ENCODE measurements at regions not wholly inside any gene's neighbourhood (a gene's known extent, or its start where the extent isn't known, plus 50 kb on each side); places are given as distances from the start of the nearest gene placed in this dataset.

DNA sequence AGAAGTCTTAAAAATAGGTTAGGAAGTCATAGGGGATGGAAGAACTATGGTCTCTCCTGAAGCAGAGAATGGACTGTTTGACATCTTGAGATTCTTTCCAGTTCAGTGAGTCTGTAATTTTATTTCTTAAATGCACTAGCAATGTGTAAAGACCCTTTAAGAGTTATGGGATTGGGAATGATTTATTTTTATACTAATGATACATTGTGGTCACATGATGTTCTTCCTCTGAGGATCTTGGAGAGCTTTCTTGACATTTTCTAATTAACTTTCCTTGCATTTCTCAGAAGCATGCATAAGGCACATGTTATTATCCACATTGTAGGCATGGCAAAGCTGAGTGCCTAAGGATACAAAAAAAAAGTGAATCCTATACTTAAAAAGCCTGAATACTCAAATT lies 507.6 kb upstream of the NRSN1 start:
- Histone ChIP-seq H3K4me3 (ENCODE audit: low read length) (no peak overlapping the region), H3K27ac (ENCODE audit: low read depth, low read length) (no peak overlapping the region), H3K36me3 (ENCODE audit: control insufficient read depth, insufficient read depth, low read length) (no peaks in the 10 kb centered on the region), H3K4me1 (ENCODE audit: control insufficient read depth, insufficient read depth, low read length) (no peaks in the 10 kb centered on the region), H3K9ac (ENCODE audit: low read length) (no peak overlapping the region), H3K27me3 (ENCODE audit: control insufficient read depth, insufficient read depth, low read length) (no peaks in the 10 kb centered on the region)

DNA sequence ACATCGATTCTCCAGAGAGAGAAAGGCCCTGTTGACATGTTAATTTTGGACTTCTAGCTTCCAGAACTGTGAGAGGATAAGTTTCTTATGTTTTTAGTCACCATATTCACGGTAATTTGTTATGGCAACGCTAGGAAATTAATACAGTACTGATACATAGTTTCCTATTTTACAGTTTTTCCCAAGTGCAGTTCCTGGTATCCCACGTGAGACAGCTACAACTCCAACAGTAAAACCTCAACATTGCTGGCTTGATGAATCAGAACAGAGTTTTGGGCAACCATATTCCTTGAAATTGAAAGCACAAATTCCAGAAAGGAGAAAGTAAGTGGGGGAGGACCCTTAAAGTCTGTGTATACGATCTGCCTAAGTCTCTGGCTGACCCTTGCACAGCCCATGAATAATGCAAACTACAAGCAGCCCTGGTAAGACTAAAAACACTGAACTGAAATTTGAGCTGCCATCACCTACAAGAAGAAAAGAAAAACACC lies 505.1 kb upstream of the NRSN1 start:
- no peak overlapping the region for H3K4me3 ChIP-seq (ENCODE audit: low read length)

DNA sequence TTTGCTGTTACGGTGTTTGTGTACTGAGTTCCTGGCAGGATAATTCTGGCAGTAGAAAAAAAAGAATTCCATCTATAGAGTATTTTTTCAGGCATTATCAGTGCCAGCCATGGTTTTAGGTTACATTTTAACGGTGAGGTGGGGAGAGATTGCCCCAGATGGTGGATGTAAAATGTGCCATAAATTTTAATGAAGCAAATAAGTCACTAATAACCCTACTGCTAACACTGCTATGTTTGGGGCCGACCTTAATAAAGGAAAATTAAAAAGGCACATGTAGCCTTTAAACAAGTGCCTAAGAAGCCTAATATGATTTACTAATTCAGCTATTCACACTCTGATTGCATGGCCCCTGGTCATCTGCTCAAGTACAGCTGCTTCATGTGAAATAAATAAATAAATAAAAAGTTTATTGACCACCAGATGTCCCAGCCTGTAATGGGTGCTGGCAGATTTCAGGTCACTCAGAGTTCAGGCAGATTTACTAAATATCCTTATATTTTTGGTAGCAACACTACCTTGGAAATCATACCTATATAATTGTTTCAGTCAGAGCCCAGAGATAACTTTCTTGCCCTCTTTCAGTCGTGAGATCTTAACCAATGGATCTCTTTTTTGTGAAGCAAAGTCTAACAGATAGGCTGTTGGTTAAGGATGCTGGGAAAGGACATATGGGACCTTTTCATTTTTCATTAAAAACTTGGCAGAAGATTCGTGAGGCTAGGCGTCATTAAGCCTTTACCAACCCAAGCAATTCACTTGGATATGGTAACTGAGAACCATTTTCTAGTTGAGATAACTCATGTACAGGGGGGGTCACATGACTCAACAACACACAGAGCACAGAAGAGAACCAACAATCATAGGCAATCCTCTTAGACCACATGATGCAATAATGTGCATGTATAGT lies 495.0 kb upstream of the NRSN1 start:
- no peaks in the 10 kb centered on the region for H3K36me3 ChIP-seq (ENCODE audit: control insufficient read depth, insufficient read depth, low read length)
- H3K27me3 ChIP-seq (ENCODE audit: control insufficient read depth, insufficient read depth, low read length), result no peaks in the 10 kb centered on the region
- no peaks in the 10 kb centered on the region for H3K4me1 ChIP-seq (ENCODE audit: control insufficient read depth, insufficient read depth, low read length)
- H3K9ac ChIP-seq (ENCODE audit: low read length), result no peak overlapping the region
- no peak overlapping the region for H3K27ac ChIP-seq (ENCODE audit: low read depth, low read length)
- no peak overlapping the region for H3K4me3 ChIP-seq (ENCODE audit: low read length)

More for the DNA sequence above, 505.1 kb upstream of the NRSN1 start:
- Histone ChIP-seq H3K4me1 (ENCODE audit: control insufficient read depth, insufficient read depth, low read length) (no peaks in the 10 kb centered on the region), H3K27me3 (ENCODE audit: control insufficient read depth, insufficient read depth, low read length) (no peaks in the 10 kb centered on the region), H3K36me3 (ENCODE audit: control insufficient read depth, insufficient read depth, low read length) (no peaks in the 10 kb centered on the region), H3K27ac (ENCODE audit: low read depth, low read length) (no peak overlapping the region), H3K9ac (ENCODE audit: low read length) (no peak overlapping the region)

DNA sequence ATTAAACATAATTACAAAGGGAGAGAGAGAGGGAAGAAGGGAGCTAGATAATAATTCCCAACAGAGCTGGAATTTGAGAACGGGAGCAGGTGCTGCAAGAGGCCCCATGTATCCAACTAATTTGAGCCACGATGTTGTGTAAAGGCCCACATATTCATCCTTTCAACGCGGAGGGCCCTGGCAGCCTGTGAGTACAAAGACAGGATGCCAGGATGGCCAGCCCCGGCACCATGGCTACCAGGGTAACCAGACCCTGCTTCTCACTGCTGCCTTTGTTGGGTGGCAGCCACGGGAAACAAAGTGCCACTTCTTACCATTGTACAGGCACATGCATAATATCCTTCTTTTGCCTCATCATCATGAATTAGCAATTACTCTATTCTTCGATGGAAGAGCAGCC lies 492.0 kb upstream of the NRSN1 start:
- Histone ChIP-seq H3K4me3 (ENCODE audit: low read length) (no peak overlapping the region), H3K27ac (ENCODE audit: low read depth, low read length) (no peak overlapping the region), H3K36me3 (ENCODE audit: control insufficient read depth, insufficient read depth, low read length) (no peaks in the 10 kb centered on the region)

DNA sequence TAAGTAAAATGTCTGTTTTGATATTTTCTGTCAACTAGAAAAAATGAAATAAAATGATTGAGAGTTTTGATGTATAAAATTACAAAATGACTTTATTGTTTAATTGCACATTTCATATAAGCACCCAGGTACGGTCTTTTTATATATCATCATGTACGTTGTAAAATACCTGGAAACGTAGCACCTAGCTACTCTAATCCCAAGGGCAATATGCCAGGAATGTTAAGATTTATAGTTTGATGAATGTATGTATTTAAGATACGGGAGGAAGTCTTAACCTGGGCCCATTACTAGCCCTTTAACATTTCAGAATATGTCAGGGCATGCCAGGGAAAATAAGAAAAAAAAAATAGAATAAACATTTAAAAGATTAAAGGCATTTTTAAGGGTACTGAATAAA lies 490.9 kb upstream of the NRSN1 start:
- H3K9ac ChIP-seq (ENCODE audit: low read length), result no peak overlapping the region
- no peak overlapping the region for H3K27ac ChIP-seq (ENCODE audit: low read depth, low read length)
- H3K4me1 ChIP-seq (ENCODE audit: control insufficient read depth, insufficient read depth, low read length), result no peaks in the 10 kb centered on the region
- H3K4me3 ChIP-seq (ENCODE audit: low read length), result no peak overlapping the region
- H3K27me3 ChIP-seq (ENCODE audit: control insufficient read depth, insufficient read depth, low read length), result no peaks in the 10 kb centered on the region
- no peaks in the 10 kb centered on the region for H3K36me3 ChIP-seq (ENCODE audit: control insufficient read depth, insufficient read depth, low read length)

More for the DNA sequence above, 492.0 kb upstream of the NRSN1 start:
- no peaks in the 10 kb centered on the region for H3K27me3 ChIP-seq (ENCODE audit: control insufficient read depth, insufficient read depth, low read length)
- no peaks in the 10 kb centered on the region for H3K4me1 ChIP-seq (ENCODE audit: control insufficient read depth, insufficient read depth, low read length)
- H3K9ac ChIP-seq (ENCODE audit: low read length), result no peak overlapping the region

DNA sequence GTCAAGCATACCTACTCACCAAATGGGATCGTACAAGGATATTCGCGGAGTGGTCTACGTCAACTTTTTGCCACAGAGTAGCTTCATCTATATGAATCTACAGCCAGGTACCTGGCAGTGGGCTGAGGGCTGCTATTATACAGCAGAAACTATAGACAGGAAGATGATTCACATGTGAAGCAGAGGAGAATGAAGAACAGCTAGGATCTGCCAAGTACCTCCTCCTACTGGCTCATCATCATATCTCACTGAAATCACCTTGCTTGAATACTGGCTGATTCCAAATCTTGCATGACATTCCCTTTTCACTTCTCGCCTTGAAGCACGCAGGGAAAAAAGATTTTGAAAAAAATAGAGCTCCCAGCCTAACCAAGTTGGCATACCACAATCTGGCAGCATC lies 488.7 kb upstream of the NRSN1 start:
- Histone ChIP-seq H3K27ac (ENCODE audit: low read depth, low read length) (no peak overlapping the region), H3K4me1 (ENCODE audit: control insufficient read depth, insufficient read depth, low read length) (no peaks in the 10 kb centered on the region), H3K36me3 (ENCODE audit: control insufficient read depth, insufficient read depth, low read length) (no peaks in the 10 kb centered on the region), H3K27me3 (ENCODE audit: control insufficient read depth, insufficient read depth, low read length) (no peaks in the 10 kb centered on the region), H3K9ac (ENCODE audit: low read length) (no peak overlapping the region), H3K4me3 (ENCODE audit: low read length) (no peak overlapping the region)

DNA sequence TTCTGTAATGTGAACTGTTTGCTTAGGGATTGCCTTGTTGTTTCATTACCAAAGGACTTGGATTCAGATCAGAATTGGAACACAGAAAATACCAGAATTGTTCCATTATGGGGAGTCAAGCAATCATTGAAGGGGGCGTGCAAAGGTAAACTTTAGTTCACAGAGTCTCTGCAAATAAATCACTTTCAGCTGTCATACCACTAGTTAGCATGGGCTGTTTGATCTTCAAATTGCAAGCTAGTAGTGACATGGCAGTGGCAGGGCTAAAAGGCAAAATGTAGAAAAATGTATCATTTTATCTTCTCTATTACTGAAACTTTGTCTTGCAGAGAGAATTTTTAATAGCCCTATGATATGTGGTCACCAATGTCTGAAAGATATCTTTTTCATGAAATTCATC lies 483.2 kb upstream of the NRSN1 start:
- Histone ChIP-seq H3K36me3 (ENCODE audit: control insufficient read depth, insufficient read depth, low read length) (no peaks in the 10 kb centered on the region), H3K9ac (ENCODE audit: low read length) (no peak overlapping the region)

DNA sequence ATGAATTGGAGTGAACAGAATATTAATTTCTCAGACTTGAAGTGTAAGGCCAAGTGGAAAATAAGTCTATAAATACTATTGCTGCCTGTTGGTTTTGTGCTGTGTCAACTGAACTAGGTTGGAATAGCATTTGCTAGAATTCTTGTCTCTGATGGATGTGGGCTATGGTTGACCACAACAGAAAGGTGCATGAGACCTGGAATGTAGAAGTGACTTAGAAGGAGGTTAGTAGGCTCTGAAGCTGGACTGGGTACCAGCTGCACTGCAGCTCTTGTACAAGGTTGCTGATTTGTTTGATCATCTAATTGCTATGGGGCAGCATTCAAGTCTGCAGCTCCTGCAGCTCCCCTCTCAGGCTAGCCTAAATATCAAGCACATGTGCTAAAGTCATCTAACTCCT lies 479.0 kb upstream of the NRSN1 start:
- H3K36me3 ChIP-seq (ENCODE audit: control insufficient read depth, insufficient read depth, low read length), result no peaks in the 10 kb centered on the region
- H3K27me3 ChIP-seq (ENCODE audit: control insufficient read depth, insufficient read depth, low read length), result no peaks in the 10 kb centered on the region
- no peak overlapping the region for H3K4me3 ChIP-seq (ENCODE audit: low read length)
- no peak overlapping the region for H3K27ac ChIP-seq (ENCODE audit: low read depth, low read length)
- no peak overlapping the region for H3K9ac ChIP-seq (ENCODE audit: low read length)
- H3K4me1 ChIP-seq (ENCODE audit: control insufficient read depth, insufficient read depth, low read length), result no peaks in the 10 kb centered on the region

More for the DNA sequence above, 483.2 kb upstream of the NRSN1 start:
- H3K27ac ChIP-seq (ENCODE audit: low read depth, low read length), result no peak overlapping the region
- H3K4me3 ChIP-seq (ENCODE audit: low read length), result no peak overlapping the region
- no peaks in the 10 kb centered on the region for H3K4me1 ChIP-seq (ENCODE audit: control insufficient read depth, insufficient read depth, low read length)
- no peaks in the 10 kb centered on the region for H3K27me3 ChIP-seq (ENCODE audit: control insufficient read depth, insufficient read depth, low read length)

DNA sequence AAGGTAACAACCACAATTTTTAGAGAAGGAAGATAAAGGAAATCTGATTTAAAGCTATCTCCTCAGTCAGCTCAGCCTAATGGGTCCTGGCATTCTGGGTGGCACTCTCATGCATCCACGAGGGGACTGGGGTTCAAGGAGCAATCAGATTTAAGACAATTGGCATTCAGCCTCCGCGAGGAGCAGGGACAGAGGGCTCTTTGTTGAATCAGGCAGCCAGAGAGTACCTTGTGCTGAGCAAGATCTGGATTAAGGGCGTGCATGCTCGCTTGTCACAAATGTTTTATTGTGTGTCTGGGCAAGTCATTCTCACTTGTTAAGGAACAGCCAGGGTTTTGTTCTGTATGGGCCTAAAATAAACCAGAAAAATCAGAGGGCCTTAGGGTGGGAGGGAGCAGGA lies 475.3 kb upstream of the NRSN1 start:
- Histone ChIP-seq H3K9ac (ENCODE audit: low read length) (no peak overlapping the region), H3K4me3 (ENCODE audit: low read length) (no peak overlapping the region), H3K27ac (ENCODE audit: low read depth, low read length) (no peak overlapping the region), H3K4me1 (ENCODE audit: control insufficient read depth, insufficient read depth, low read length) (no peaks in the 10 kb centered on the region), H3K27me3 (ENCODE audit: control insufficient read depth, insufficient read depth, low read length) (no peaks in the 10 kb centered on the region), H3K36me3 (ENCODE audit: control insufficient read depth, insufficient read depth, low read length) (no peaks in the 10 kb centered on the region)

DNA sequence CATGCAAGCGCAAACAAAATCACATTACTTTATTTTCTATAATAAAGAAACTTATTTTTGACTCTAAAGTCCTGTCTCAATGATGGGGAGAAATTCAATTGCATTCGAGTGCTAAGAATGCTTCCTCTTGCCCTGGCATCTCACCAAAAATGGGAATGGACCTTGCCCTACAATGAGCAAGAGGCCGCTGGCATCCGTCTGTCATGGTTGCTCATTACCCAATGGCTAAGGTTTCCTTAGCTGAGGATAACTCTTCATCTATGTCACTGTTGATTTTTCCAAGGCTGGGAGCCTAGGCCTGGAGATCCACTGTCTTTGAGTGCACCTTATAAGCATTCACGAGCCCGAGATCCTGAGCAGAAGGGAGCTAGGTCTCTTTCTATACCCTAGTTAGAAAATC lies 471.3 kb upstream of the NRSN1 start:
- H3K9ac ChIP-seq (ENCODE audit: low read length), result no peak overlapping the region
- no peak overlapping the region for H3K27ac ChIP-seq (ENCODE audit: low read depth, low read length)
- H3K27me3 ChIP-seq (ENCODE audit: control insufficient read depth, insufficient read depth, low read length), result no peaks in the 10 kb centered on the region
- H3K36me3 ChIP-seq (ENCODE audit: control insufficient read depth, insufficient read depth, low read length), result no peaks in the 10 kb centered on the region
- no peak overlapping the region for H3K4me3 ChIP-seq (ENCODE audit: low read length)
- H3K4me1 ChIP-seq (ENCODE audit: control insufficient read depth, insufficient read depth, low read length), result no peaks in the 10 kb centered on the region

DNA sequence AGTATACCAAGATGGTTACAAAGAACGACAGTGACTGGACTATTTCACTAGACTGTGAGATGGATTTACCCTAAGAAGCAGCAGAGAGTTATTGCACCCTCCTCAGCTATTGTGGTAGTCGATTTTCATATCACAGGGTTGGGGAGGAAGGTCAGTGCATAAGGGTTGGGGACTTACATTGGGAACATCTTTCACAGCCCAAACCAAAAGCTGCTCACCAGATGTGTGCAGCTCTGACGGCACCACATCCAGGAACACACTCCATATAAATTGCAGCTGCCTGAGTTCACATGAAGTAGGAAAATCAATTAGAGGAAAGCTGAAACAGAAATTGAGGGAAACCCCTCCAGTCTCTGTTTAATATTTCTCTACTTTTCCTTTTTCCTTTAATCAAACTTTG lies 470.5 kb upstream of the NRSN1 start:
- Histone ChIP-seq H3K36me3 (ENCODE audit: control insufficient read depth, insufficient read depth, low read length) (no peaks in the 10 kb centered on the region), H3K27me3 (ENCODE audit: control insufficient read depth, insufficient read depth, low read length) (no peaks in the 10 kb centered on the region), H3K27ac (ENCODE audit: low read depth, low read length) (no peak overlapping the region), H3K4me1 (ENCODE audit: control insufficient read depth, insufficient read depth, low read length) (no peaks in the 10 kb centered on the region), H3K9ac (ENCODE audit: low read length) (no peak overlapping the region), H3K4me3 (ENCODE audit: low read length) (no peak overlapping the region)

DNA sequence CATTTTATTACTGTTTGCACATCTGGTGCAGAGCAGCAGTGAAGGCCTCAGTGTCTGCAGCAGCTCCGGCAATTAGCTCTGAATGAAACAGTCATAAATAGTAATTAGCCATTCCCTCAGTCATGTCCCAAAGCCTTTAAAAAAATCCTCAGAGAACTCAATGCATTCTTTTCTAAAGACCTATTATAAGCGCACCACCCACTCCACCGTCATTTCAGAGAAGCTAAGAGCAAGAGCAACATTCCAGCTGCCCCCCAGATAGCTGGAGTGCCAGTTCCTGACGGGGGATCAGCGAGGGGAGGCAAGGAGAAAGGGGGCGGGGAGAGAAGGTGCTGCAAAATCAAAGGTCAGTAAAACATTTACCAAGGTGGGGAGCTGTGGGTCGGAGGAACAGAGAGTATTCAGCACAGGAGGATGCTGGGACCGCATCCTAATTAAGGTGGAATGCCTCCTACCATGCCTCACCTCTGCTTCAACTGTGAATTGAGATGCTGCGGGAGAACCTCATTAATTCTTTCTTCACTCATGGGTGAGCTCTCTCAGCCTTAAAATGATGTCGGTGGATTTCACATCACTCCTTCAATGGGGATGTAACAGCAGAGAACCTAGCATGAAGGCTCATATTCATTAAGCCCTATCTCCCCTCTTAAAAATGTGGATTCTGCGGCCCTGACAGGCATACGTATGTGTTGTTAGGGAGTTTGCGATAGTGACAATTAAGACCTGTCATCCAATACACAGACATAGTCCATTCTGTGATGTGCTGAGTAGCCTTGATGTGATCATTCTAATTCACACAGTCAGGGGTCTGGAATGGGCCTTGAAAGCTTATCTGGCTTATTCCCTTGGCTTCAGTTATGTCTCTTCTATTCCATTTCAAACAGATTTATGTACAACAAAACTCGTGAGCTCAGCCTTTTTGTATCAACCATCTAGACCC lies 469.5 kb upstream of the NRSN1 start:
- Histone ChIP-seq H3K36me3 (ENCODE audit: control insufficient read depth, insufficient read depth, low read length) (no peaks in the 10 kb centered on the region), H3K9ac (ENCODE audit: low read length) (no peak overlapping the region), H3K4me3 (ENCODE audit: low read length) (no peak overlapping the region), H3K4me1 (ENCODE audit: control insufficient read depth, insufficient read depth, low read length) (no peaks in the 10 kb centered on the region), H3K27me3 (ENCODE audit: control insufficient read depth, insufficient read depth, low read length) (no peaks in the 10 kb centered on the region), H3K27ac (ENCODE audit: low read depth, low read length) (no peak overlapping the region)
